Neural cell (in vitro differentiated cells): ENCODE measurements at regions not wholly inside any gene's neighbourhood (a gene's known extent, or its start where the extent isn't known, plus 50 kb on each side); places are given as distances from the start of the nearest gene placed in this dataset.

Experiments
- CTCF ChIP-seq: fragments of 450-650 bp; IDR thresholded peaks from 2 replicates; pipeline ENCODE4 v1.5.1; 2014; ENCODE audit warnings: antibody characterized with exemption, mild to moderate bottlenecking, moderate library complexity; ENCODE audit not compliant: poor library complexity, severe bottlenecking
- EP300 ChIP-seq: fragments of 450-650 bp; conservative IDR thresholded peaks from 2 replicates; pipeline ENCODE4 v1.6.1; 2014; ENCODE audit warnings: antibody characterized with exemption, mild to moderate bottlenecking, moderate library complexity; ENCODE audit not compliant: poor library complexity, severe bottlenecking
- EZH2 ChIP-seq: fragments of 200-600, 300-800 bp; shearing (Covaris generic), sonication (generic); IDR thresholded peaks from 2 replicates; pipeline ENCODE4 v1.6.1; 2014; ENCODE audit warnings: antibody characterized with exemption, low read length, borderline replicate concordance, mild to moderate bottlenecking; ENCODE audit not compliant: insufficient read depth, poor library complexity, severe bottlenecking
- POLR2AphosphoS5 ChIP-seq: IDR thresholded peaks from 2 replicates; pipeline ENCODE4 v1.6.1; 2012
- REST ChIP-seq: IDR thresholded peaks from 2 replicates; pipeline ENCODE4 v1.6.1; 2012; ENCODE audit warnings: borderline replicate concordance
- TAF1 ChIP-seq: IDR thresholded peaks from 2 replicates; pipeline ENCODE4 v1.6.1; 2012; ENCODE audit warnings: low read depth

- TF ChIP-seq CTCF (no peak), REST (no peak), EP300 (no peak), POLR2AphosphoS5 (no peak), EZH2 (no peak), TAF1 (no peak)
Measured at GRCh38 chr2:238584617-238585016, 157.9 kb downstream of the ASB1 start.
